ENCODE measurements at regions not wholly inside any gene's neighbourhood (a gene's known extent, or its start where the extent isn't known, plus 50 kb on each side); places are given as distances from the start of the nearest gene placed in this dataset.
"Not testable (repeated sequence)": the region's sequence is repeated elsewhere in the genome, so short reads cannot be mapped to it uniquely, and the experiment has no call there.

DNA sequence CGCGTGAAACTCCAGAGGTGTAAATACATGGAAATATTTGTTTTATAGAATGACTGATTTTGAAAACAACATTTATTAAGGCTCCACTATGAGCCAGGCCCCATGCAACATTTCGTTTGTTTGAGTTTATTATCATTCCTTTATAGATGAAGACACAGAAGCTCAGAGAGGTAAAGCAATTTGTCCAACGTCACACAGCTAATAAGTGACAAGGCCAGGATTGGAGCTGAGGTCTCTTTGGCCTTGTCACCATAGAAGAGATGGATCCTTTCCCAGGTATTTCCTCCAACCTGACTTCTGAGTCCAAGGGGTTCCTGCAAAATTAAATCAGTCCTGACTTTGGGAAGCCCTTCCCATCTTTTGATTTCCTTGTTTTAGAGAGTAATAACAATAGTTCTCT lies 98.0 kb downstream of the SYF2 start:
- DNase-seq (ENCODE audit: low read depth in 2 of 2) = no peak

DNA sequence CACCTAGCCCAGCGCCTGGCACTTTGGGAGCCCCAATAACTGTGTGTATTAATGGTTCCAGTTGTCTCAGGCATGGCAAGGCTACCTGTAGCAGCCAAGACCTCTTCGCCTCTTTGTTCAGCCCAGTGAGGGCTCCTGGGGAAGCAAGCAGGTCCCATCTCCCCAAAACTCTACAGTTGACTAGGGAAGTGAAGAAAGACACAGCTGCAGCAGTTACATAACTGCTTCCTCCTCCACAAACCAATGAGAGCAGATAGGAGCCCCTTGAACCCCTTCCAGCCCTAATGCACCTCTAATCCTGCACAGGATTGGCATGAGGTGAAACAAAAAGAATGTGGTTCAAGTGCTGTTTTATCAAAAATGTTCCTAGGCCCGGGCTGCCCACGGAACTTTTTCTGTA lies 100.5 kb downstream of the SYF2 start:
- DNase-seq (ENCODE audit: low read depth in 2 of 2) = no peak

DNA sequence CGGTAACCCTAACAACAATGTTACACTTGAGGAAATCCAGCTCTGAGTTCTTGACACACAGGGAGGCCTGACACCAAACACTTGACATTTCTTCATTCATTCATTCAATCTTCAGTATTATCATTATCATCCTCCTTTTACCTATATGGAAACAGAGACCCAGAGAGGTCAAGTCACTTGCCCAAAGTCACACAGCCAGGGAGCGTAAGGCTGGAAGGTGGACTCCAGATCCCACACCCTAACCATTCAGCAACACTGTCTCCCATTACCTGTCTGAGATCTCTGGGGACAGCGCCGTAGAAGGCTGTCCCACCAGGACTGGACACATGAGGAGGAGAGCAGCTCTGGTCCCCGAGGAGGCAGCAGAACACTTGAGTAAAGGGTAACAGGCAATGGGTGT lies 101.4 kb downstream of the SYF2 start:
- DNase-seq (ENCODE audit: low read depth in 2 of 2) = no peak

DNA sequence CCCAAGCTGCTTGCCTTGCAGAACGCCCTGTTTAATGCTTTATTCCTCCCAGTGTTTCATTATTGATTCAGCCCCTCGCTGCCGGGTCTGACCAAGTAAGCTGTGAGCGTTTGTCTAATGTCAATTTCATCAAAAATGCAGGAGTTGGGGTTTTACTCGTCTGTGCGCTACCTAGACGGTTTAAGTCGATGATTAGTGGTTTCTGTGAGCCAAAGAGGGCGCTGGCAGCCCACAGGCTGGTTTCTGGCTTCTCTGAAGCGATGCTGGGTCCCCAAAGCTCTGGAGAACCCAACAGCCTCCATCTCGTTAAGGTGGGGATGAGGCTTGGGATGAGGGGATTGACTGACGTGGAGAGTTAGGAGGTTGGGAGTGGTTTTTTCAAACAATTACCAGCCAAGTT lies 102.9 kb downstream of the SYF2 start:
- DNase-seq (ENCODE audit: low read depth in 2 of 2) = no peak

DNA sequence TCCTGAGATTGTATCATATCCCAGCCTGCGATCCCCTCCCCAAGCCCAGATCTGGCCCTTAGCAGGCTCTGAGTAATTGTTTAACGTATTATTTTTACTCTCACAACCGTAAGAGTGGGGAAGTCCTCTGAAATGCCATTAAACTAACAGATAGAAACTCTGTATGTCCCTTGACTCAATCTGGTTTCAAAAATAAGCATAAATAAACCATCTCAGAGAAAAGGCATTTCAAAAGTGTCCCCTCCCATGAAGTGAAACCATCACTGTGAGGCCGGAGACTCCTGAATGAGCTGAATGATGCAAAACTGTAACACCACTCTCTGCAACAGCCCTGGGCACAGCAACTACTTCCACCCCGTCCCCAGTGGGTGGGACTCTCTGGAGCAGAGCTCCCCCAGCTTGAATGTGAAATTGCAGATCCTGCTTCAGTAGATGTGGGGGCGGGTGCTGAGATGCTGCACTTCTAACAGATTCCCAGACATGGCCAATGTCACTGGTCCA lies 104.1 kb downstream of the SYF2 start:
- DNase-seq (ENCODE audit: low read depth in 2 of 2) = no peak

DNA sequence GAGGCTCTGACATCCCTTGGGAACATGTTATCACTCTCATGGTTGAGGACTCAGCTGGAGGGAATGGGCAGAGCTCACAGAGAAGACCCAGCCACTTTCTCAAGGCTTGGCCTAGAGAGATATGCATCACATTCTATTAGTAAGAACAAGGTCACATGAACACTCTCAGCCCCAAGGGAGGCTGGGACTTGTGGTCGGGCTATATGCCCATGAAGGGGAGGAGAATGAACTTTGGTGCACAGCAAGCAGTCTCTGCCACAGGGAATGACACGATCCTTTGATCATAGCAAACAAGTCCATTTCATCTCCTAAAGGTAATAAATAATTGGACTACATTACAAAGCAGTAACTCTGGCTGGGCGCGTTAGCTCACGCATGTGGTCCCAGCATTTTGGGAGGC lies 105.7 kb downstream of the SYF2 start:
- DNase-seq (ENCODE audit: low read depth in 2 of 2) = no peak

DNA sequence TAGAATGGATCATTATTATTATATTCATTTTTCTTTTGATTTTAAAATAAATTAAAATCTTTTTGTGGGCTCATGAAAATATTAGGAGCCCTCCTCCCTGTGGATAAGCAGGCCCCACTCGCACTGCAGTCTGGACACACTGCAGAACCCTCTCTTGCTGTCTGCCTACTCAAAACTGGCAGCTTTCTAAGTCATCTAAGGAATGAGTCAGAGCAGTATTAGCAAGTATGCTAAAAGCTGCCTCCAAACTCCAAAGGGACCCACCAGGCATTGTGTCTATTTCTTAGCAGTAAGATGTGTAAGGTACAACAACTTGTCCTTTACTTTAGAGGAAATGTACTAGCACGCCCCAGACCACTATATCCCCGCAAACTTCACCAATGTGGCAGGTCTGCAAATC lies 108.8 kb downstream of the SYF2 start:
- no peak for DNase-seq (ENCODE audit: low read depth in 2 of 2)

DNA sequence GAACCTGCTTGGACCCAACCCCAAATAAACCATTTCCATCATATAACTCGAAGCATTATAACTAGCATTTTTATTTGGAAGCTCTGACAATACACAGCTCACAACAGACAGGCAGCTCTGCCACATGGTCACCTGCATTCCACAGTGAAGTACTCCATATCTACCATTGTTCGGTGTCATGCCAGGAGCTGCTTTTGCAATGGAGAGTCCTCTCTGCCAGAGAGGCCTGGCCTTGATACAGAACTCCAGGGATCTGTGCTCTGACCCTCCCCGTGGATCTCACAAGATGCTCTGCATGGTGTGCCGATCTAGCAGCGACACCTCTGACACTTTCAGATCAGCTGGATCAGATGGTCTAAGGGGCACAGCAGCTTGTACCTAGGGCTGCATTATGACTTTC lies 109.6 kb downstream of the SYF2 start:
- no peak for DNase-seq (ENCODE audit: low read depth in 2 of 2)

DNA sequence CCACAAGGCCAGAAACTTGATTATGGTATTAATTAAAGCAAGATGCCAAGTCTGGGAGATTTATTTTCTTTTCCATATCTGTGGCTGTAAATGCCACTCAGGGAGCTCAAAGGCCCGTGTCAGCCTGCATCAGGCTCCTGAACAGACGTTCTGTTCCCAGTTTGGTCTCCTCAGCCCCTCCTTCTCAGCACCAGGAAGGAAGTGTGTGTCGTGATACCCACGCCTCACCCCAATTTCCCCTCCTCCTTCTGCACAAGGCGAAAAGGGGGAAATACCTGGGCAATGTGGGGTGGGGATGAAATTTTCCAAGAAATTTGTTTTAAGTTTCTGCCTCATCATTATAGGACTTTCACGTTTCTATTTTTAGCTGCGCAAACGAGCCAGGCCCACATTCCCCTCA lies 112.0 kb downstream of the SYF2 start:
- no peak for DNase-seq (ENCODE audit: low read depth in 2 of 2)

DNA sequence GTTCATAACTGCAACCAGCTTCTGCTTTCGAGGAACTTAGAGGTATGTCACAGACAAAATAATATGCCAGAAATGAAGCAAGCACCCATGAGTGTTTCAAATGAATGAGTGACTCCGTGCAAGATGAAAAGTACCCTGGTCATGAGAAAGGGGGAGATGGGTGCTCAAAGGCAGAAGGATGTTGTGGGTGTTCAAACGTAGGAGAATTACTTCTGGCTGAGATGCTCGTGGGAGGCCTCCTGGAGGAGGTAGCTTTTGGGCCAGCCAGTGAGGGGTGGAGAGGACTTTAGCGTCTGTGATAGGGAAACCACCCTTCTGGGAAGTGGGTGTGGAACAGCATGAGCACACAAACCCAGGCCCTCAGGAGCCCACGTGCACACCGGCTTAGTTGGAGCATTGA lies 113.8 kb downstream of the SYF2 start:
- DNase-seq (ENCODE audit: low read depth in 2 of 2) = no peak

DNA sequence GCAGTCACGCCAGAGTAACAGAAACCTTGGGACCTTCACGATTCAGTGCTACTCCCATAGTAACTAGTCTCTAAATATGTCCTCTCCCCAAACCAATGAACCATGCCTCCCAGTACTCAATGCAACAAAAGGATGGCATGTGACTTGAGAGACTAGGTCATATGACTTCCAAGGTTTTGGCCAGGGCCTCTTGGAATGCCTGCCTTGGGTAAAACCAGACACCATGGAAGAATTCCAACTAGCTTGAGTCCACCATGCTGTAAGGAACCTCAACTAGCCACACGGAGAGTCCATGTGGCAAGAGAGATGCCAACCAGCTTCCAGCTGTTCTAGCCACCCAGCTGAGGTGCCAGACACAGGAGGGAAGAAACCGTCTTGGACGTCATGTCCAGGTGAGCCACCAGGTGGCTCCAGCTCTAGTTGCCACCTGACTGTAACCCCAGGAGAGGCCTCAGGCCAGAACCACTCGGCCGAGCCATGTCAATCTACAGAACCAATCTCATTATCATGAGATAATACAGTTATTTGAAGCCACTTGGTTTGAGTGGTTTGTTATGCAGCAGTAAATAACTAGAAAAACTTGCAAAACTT lies 115.0 kb downstream of the SYF2 start:
- DNase-seq (ENCODE audit: low read depth in 2 of 2) = no peak

DNA sequence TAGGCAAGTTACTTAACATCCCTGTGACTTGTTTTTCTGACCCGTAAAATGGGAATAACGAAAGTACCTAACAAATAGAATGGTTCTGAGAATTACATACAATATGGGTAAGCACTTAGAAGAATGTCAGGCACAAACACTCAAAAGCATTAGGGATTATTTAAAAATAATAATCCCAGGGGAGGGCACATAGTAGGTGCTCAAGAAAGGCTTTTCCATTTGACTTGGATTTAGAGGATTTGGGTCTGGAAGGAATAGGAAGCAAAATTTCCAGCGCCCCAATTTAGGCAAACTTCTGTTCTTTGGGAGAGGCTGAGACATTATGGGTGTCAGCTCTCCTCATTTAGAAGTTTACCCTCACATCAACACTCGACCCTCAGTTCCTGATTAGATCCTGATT lies 115.5 kb downstream of the SYF2 start:
- no peak for DNase-seq (ENCODE audit: low read depth in 2 of 2)

DNA sequence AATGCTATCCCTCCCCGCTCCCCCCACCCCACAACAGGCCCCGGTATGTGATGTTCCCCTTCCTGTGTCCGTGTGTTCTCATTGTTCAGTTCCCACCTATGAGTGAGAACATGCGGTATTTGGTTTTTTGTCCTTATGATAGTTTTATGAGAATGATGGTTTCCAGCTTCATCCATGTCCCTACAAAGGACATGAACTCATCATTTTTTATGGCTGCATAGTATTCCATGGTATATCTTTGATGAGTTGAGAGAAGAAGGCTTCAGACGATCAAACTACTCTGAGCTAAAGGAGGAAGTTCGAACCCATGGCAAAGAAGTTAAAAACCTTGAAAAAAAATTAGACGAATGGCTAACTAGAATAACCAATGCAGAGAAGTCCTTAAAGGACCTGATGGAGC lies 116.2 kb downstream of the SYF2 start:
- not testable (repeated sequence) for DNase-seq (ENCODE audit: low read depth in 2 of 2)

DNA sequence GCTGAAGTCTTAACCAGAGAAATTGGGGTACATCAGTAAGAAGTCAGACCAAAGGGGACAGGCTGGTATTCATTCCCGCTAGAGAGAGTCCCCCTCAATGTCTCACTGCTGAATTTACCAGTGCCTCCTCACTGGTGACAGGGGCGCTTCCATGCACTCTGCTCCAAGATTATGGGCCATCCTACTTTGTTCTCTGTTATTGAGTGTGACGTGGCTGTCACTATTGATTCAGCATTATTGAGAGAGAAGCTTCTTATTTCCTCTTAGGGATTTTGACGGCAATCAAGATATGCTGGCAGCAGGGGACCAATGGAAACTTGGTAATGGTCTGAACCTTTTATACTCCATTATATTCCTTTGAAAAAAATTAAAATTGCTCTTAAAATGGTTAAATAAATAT lies 118.6 kb downstream of the SYF2 start:
- no peak for DNase-seq (ENCODE audit: low read depth in 2 of 2)

DNA sequence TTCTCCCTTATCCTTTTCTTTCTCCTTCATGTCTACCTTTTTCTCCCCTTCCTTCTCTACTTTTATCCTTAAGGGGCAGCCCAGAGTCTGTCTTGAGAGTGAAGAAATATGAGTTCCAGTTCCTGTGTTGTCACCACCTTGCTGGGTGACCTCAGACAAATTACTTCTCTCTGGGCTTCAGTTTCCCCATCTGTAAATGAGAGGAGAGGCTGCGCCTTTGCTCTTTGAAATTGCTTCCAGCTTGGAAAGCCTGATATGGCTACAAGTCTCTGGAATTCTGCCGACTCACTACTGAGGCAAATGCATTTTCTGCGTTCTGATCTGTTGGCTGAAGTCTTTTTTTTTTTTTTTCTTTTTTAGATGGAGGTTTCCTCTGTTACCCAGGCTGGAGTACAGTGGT lies 119.2 kb downstream of the SYF2 start:
- DNase-seq (ENCODE audit: low read depth in 2 of 2) = no peak

DNA sequence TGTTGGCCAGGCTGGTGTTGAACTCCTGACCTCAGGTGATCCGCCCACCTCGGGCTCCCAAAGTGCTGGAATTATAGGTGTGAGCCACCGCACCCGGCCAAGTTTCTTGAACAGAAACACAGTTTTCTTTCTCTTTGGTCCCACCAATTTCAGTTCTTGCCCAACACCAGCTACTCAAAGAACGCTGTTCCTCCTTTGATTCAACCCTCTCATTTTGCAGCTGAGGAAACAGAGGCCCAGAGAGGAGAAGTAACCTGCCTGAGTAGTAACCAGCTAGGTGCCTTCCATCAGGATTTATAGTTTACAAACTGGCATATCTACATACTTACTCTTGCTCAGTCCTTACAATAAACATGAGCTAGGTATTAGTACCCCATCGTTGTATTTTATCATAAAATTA lies 119.9 kb downstream of the SYF2 start:
- DNase-seq (ENCODE audit: low read depth in 2 of 2) = no peak

DNA sequence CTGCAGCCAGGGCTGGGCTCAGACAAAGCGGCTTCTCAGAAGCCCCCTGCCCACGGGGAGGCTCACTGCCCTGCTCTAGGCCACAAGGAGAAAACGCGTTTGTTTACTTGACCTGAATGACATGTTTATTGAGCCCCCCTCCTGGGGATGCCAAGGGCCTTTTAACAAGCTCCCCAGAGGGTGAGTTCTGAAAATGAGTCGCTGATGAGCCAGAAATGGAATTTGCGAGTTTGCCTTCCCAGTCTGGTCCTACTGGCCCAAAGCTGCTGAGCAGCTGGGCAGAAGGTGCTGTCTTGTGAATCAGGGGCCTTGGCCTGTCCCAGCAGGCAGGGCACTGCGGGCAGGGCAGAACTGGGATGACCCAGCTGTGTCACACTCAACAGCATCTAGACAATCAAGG lies 120.6 kb downstream of the SYF2 start:
- DNase-seq (ENCODE audit: low read depth in 2 of 2) = no peak

DNA sequence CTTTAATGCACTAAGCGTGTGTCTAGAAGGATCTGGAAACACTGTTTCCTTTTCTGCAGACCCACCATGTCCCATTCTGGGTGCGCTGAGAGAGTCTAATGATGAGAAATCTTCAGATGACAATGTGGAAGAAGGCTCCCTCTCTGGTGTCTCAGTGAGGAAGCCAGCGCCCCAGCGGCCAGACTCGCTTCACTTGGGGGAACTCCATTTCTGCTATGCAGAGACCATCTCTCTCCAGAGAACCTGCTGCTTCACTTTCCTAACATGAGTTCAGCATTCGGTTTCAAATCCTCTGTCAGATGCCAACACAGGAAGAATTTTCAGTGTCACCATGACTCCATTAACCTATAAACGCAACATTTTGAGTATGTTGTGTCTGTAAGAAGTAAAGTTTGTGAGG lies 121.8 kb downstream of the SYF2 start:
- DNase-seq (ENCODE audit: low read depth in 2 of 2) = no peak

DNA sequence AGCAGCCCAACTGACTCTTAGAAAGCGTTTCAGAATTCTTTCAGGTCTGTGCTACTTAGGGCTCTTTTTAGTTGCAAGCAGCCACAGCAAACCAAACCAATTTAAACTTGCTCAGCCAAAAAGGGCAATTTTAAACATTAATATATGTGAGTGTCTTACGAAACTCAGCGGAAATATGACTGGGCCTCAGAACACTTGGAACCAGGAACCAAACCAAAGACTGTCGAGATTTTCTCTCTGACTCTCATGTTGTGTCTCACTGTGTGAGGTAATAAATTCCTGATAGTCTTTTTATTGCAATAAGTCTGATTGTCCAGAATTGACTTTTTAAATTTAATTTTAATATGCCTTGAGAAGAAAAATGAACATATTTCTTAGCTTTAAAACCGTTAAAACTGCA lies 122.3 kb downstream of the SYF2 start:
- no peak for DNase-seq (ENCODE audit: low read depth in 2 of 2)

DNA sequence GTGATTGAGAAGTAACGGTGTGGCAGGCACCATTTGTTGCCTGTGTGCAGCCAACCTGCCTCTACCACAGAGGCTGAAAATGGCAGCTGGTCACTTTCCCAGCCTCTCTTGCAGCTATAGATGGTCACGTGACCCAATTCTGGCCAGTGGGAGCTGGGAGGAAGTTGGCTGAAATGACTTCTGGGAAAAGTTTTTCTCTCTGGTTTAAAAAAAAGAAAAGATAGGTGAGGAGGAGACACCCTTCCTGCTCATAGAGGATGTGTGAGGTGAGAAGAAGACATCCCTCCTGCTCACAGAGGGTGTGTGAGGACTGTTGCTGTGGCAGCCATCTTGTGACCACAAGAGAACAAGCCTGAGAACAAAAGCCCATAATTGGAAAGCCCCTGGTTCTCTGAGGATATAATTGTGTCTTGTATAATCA lies 122.8 kb downstream of the SYF2 start:
- no peak for DNase-seq (ENCODE audit: low read depth in 2 of 2)

DNA sequence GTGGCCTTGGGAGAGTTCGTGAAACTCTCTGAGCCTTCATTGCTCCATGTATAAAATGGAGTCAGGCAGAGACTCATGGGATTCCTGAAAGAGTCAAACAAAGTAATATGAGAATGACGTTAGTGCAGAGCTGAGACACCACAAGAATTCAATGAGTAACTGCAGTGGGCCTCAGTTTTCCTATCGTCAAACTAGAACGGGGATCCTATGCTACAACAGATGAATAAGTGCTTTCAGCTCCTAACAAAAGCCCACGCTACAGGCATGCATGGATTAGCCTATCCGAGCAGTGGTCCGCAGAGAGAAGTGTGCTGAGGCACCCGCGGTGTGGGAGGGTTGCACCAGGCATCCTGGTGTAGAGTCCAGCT lies 124.7 kb downstream of the SYF2 start:
- no peak for DNase-seq (ENCODE audit: low read depth in 2 of 2)

DNA sequence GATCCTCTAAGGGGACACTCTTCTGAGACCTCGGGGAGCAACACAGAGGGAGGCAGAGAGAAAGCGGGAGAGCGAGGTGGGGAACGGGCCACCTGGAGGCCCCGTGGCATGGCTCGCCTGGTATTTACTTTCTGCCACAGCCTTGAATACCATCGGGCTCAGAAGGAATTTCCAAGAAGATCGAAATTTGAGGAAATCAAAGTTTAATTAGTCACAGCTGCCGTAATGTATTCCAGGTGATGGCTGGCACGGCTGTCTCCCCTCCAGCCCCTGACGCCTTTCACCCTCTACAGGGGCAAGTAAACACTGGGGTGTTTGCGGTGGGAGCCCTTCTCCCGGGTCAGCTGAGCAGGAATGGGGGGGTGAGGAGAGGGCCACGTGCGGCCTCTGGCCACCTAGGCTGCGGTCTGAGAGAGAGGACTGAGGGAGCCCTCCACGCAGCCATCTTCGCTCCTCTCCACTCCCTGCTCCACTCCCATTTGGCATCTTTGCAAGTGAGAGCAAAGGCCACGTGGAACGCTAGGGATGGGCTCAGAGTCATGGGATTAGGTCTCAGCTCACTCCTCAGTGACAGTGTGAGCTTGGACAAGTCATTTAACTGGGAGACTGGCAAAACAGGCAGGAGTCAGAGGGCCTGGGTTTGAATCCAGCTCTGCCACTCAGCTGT lies 125.2 kb downstream of the SYF2 start:
- no peak for DNase-seq (ENCODE audit: low read depth in 2 of 2)

DNA sequence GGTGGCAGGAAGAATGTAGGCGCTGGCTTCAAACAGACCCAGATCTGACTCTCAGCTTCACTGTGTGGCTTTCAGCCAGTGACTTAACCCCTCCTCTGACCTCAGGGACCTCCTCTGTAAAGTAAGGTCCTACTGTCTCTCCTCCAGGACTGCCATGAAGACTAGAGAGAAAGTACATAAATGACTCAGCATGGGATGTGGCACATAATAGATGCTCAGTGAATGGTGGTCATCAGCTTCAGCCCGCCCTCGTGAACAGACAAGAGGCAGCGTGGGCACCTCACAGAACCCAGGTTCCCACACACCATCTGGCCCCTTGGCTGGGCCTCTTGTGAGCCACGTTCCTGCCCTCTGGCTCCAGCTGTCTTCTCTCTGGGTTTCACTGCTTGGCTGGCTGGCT lies 126.0 kb downstream of the SYF2 start:
- no peak for DNase-seq (ENCODE audit: low read depth in 2 of 2)

DNA sequence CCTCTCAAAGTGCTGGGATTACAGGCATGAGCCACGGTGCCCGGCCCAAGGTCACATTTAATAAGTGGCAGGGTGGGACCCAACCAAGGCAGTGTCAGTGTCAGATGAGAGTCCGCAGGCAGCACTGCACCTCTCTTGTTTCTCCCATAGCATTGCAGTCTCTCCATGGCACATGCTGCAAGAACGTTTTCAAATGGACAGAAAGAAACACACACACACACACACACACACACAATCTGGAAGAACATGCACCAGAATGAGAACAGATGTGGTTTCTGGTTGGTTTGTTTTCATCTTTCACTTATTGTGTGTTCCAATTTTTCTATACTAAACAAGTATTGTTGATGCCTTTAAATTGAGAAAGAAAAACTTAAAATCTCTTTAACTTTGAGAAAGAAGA lies 126.5 kb downstream of the SYF2 start:
- DNase-seq (ENCODE audit: low read depth in 2 of 2) = no peak

Data from activated CD4-positive, alpha-beta T cell treated with anti-CD3 and anti-CD28 coated beads for 24 hours (primary cell).